Cardiac fibroblast (primary cell): ENCODE measurements at regions not wholly inside any gene's neighbourhood (a gene's known extent, or its start where the extent isn't known, plus 50 kb on each side); places are given as distances from the start of the nearest gene placed in this dataset.
"Not testable (repeated sequence)": the region's sequence is repeated elsewhere in the genome, so short reads cannot be mapped to it uniquely, and the experiment has no call there.

Experiments used
- DNase-seq, 2 donors: peaks; one replicate each; pipeline versions ENCODE4 v3.0.0 to v3.0.0-alpha.2; 2010; ENCODE audit warnings: low read depth in 2 of 2
- H3K4me3 ChIP-seq, 2 donors: replicated peaks in 1 of 2; 1 replicate in 1 of 2; 2 replicates in 1 of 2; pipeline ENCODE4 v1.5.1; 2011; ENCODE audit warnings: low read depth in 2 of 2, low read length in 2 of 2, mild to moderate bottlenecking in 2 of 2, moderate library complexity in 1 of 2
- CTCF ChIP-seq: IDR thresholded peaks from one replicate; pipeline ENCODE4 v1.5.1; 2011; ENCODE audit warnings: low read depth, mild to moderate bottlenecking, low read length, inconsistent platforms

GRCh38 chr13:83086948-83087347 lies 795.3 kb downstream of the SLITRK1 start:
- TF ChIP-seq CTCF: no peak
- DNase-seq: no peak
- no peak overlapping the region for H3K4me3 ChIP-seq

DNA sequence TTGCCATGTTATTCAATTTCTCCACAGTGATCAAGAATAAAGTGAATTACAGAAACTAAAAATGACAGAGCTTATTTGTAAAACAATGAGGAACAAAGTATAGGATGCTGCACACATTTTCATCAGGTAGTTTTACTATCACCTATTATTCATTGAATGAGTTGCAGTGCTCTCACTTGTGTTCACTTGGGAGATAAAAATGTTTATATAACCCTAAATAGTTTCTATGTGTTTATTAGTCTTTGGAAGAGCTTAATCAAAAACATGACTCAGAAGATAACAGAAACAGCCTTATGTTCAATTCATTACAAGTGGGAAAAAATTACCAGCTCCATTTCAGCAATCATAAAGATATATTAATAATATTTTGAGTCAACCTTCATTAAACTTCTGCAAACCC lies 796.2 kb downstream of the SLITRK1 start:
- H3K4me3 ChIP-seq: no peak overlapping the region
- TF ChIP-seq CTCF: no peak
- no peak for DNase-seq

- peak; percentile 42 to 45 for DNase-seq
- H3K4me3 ChIP-seq: no peak overlapping the region
- TF ChIP-seq CTCF: no peak
These were observed 796.9 kb downstream of the SLITRK1 start for GRCh38 chr13:83085186-83085900.

GRCh38 chr13:83077499-83077898 lies 804.8 kb downstream of the SLITRK1 start:
- no peak for DNase-seq
- H3K4me3 ChIP-seq: no peak overlapping the region
- no peak for TF ChIP-seq CTCF

DNA sequence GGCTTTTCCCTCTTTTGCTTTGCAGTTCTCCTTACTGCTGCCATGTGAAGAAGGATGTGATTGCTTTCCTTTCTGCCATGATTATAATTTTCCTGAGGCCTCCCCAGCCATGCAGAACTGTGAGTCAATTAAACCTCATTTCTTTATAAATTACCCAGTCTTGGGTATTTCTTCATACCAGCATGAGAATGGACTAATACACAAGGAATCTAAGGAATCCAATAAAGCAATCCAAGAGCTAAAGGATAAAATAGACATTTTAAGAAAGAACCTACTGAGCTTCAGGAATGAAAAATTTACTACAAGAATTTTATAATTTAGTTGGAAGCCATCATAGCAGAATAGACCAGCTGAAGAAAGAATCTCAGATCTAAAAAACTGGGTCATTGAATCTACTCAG lies 808.3 kb downstream of the SLITRK1 start:
- H3K4me3 ChIP-seq: not testable (repeated sequence)
- peak; percentile 32 to 42 for DNase-seq

GRCh38 chr13:83065108-83065507 lies 817.2 kb downstream of the SLITRK1 start:
- peak; percentile 34 to 97 for DNase-seq
- H3K4me3 ChIP-seq: no peak overlapping the region
- no peak for TF ChIP-seq CTCF

- peak in 1 of 2 donors; percentile 13 for DNase-seq
- no peak for TF ChIP-seq CTCF
- H3K4me3 ChIP-seq: no peak overlapping the region
These were observed 825.2 kb downstream of the SLITRK1 start for GRCh38 chr13:83057119-83057518.
